OCI-LY7 (cell line): ENCODE measurements at regions not wholly inside any gene's neighbourhood (a gene's known extent, or its start where the extent isn't known, plus 50 kb on each side); places are given as distances from the start of the nearest gene placed in this dataset.
A peak's percentile ranks its signal among the peaks of the same experiment; 100 is the strongest.

Experiments used
- BruUV-seq: library from RNA; stranded (reverse); fragments of 400-500 nt; replicated peaks from 2 replicates; lab custom pipeline; 2021; lab: Mats Ljungman, UMichigan
- CTCF ChIA-PET: fragments of 300-600 bp; sonication (Branson Sonifier 250); formaldehyde crosslinking; loops from one replicate; lab custom pipeline; 2022; ENCODE audit warnings: antibody characterized with exemption; ENCODE audit not compliant: unreplicated experiment; lab: Charles Lee
- POLR2A ChIA-PET: fragments of 300-600 bp; sonication (Branson Sonifier 250); formaldehyde crosslinking; loops from one replicate; lab custom pipeline; 2022; ENCODE audit warnings: antibody characterized with exemption; lab: Charles Lee
- DNase-seq: peaks from one replicate; pipeline ENCODE4 v3.0.0-alpha.2; 2015; ENCODE audit warnings: low spot score
- H2AFZ ChIP-seq: fragments of 200-600 bp; sonication (generic), shearing (Covaris generic); 2 replicates; pipeline ENCODE4 v1.6.1; 2014; ENCODE audit warnings: mild to moderate bottlenecking, antibody characterized with exemption, low read length, moderate library complexity
- H3K27ac ChIP-seq: fragments of 200-600 bp; sonication (generic); 2 replicates; pipeline ENCODE4 v1.5.1; 2014; ENCODE audit warnings: mixed run types, low read depth, mild to moderate bottlenecking, moderate library complexity, low read length, inconsistent platforms; ENCODE audit not compliant: poor library complexity, severe bottlenecking
- H3K36me3 ChIP-seq: fragments of 200-600 bp; sonication (generic); 2 replicates; pipeline ENCODE4 v1.6.1; 2014; ENCODE audit warnings: mild to moderate bottlenecking, antibody characterized with exemption, low read length, moderate library complexity, mixed read lengths; ENCODE audit not compliant: insufficient read depth
- H3K4me1 ChIP-seq: fragments of 200-600 bp; sonication (generic); 2 replicates; pipeline ENCODE4 v1.5.1; 2014; ENCODE audit warnings: mild to moderate bottlenecking, low read length; ENCODE audit not compliant: insufficient read depth, poor library complexity, severe bottlenecking
- H3K4me2 ChIP-seq: fragments of 200-600 bp; sonication (generic); 2 replicates; pipeline ENCODE4 v1.6.1; 2014; ENCODE audit warnings: mild to moderate bottlenecking, low read length
- H3K4me3 ChIP-seq: fragments of 200-600 bp; sonication (generic); 2 replicates; pipeline ENCODE4 v1.5.1; 2014; ENCODE audit warnings: mild to moderate bottlenecking, low read depth, low read length; ENCODE audit not compliant: poor library complexity, severe bottlenecking
- H3K79me2 ChIP-seq: fragments of 200-600 bp; sonication (generic); 2 replicates; pipeline ENCODE4 v1.6.1; 2016; ENCODE audit warnings: low read depth, mild to moderate bottlenecking, low read length, moderate library complexity, mixed read lengths; ENCODE audit not compliant: insufficient read depth
- H3K9me2 ChIP-seq: fragments of 200-600 bp; sonication (generic); 2 replicates; pipeline ENCODE4 v1.6.1; 2016; ENCODE audit warnings: mild to moderate bottlenecking, low read length, mixed read lengths; ENCODE audit not compliant: insufficient read depth
- H3K9me3 ChIP-seq: fragments of 200-600 bp; sonication (generic); 2 replicates; pipeline ENCODE4 v1.6.1; 2014; ENCODE audit warnings: mild to moderate bottlenecking, mixed run types, low read length, mixed read lengths
- H4K20me1 ChIP-seq: fragments of 200-600 bp; sonication (generic); 2 replicates; pipeline ENCODE4 v1.6.1; 2014; ENCODE audit warnings: mild to moderate bottlenecking, antibody characterized with exemption, low read length, moderate library complexity, mixed read lengths; ENCODE audit not compliant: insufficient read depth
- CTCF ChIP-seq: fragments of 200-600 bp; sonication (generic); conservative IDR thresholded peaks from 2 replicates; pipeline ENCODE4 v1.5.1; 2014; ENCODE audit warnings: mild to moderate bottlenecking, antibody characterized with exemption, low read length, moderate library complexity, mixed read lengths
- EZH2phosphoT487 ChIP-seq: fragments of 200-600 bp; sonication (generic); IDR thresholded peaks from 2 replicates; pipeline ENCODE4 v1.6.1; 2018; ENCODE audit warnings: low read depth, borderline replicate concordance, mild to moderate bottlenecking, mixed run types, antibody characterized with exemption, low read length, moderate library complexity, mixed read lengths
- intact Hi-C: fragments of 100-400 bp; cut with micrococcal nuclease; formaldehyde crosslinking; loops from one replicate; pipeline ENCODE4 v1.10.0; 2022; ENCODE audit not compliant: unreplicated experiment

GRCh38 chr1:222124602-222125001 is 382.7 kb upstream of the DUSP10 start:
- TF ChIP-seq EZH2phosphoT487 = no peak
- TF ChIP-seq CTCF = 0 out of 2 replicates have a peak, but pooled peaks have one; percentile 15
- H3K4me1 ChIP-seq = no peaks in the 10 kb centered on the region
- no TSS peak for BruUV-seq
- no peak overlapping the region for H2AFZ ChIP-seq
- H4K20me1 ChIP-seq = no peaks in the 10 kb centered on the region
- no peaks in the 10 kb centered on the region for H3K36me3 ChIP-seq
- intact Hi-C loops = no loop called here
- DNase-seq = no peak
- H3K4me3 ChIP-seq = no peak overlapping the region
- H3K27ac ChIP-seq = no peak overlapping the region
- no peaks in the 10 kb centered on the region for H3K9me2 ChIP-seq
- POLR2A ChIA-PET = no interaction called here
- no peaks in the 10 kb centered on the region for H3K9me3 ChIP-seq
- H3K79me2 ChIP-seq = no peaks in the 10 kb centered on the region
- CTCF ChIA-PET = no interaction called here
- no peak overlapping the region for H3K4me2 ChIP-seq

- H3K9me2 ChIP-seq = no peaks in the 10 kb centered on the region
- H3K4me3 ChIP-seq = no peak overlapping the region
- H3K79me2 ChIP-seq = no peaks in the 10 kb centered on the region
- ChIA-PET POLR2A (no interaction called here), CTCF (no interaction called here)
- H3K27ac ChIP-seq = no peak overlapping the region
- TF ChIP-seq CTCF (no peak), EZH2phosphoT487 (no peak)
- H3K9me3 ChIP-seq = no peaks in the 10 kb centered on the region
- no peak for DNase-seq
- no peaks in the 10 kb centered on the region for H3K4me1 ChIP-seq
- no peak overlapping the region for H2AFZ ChIP-seq
- intact Hi-C loops = no loop called here
- H4K20me1 ChIP-seq = no peaks in the 10 kb centered on the region
- no TSS peak for BruUV-seq
- H3K36me3 ChIP-seq = no peaks in the 10 kb centered on the region
- H3K4me2 ChIP-seq = no peak overlapping the region
Measured at GRCh38 chr1:222123111-222123510, 381.2 kb upstream of the DUSP10 start.

- no peaks in the 10 kb centered on the region for H3K36me3 ChIP-seq
- H3K4me2 ChIP-seq = no peak overlapping the region
- TF ChIP-seq EZH2phosphoT487 = no peak
- DNase-seq = no peak
- H3K9me3 ChIP-seq = no peaks in the 10 kb centered on the region
- no peaks in the 10 kb centered on the region for H3K9me2 ChIP-seq
- H3K4me3 ChIP-seq = no peak overlapping the region
- no peaks in the 10 kb centered on the region for H3K4me1 ChIP-seq
- H2AFZ ChIP-seq = no peak overlapping the region
- POLR2A ChIA-PET = interaction anchor here (0.6 kb wide), 1 partner anchor 1269 kb away, joined by 3 read pairs; no protein-coding TSS in a partner anchor
- H3K27ac ChIP-seq = no peak overlapping the region
- intact Hi-C loops = no loop called here
- no peaks in the 10 kb centered on the region for H4K20me1 ChIP-seq
- CTCF ChIA-PET = no interaction called here
- no TSS peak for BruUV-seq
- no peaks in the 10 kb centered on the region for H3K79me2 ChIP-seq
Measured at GRCh38 chr1:222117809-222118208, 375.9 kb upstream of the DUSP10 start.
